DMS153 treated with DMSO at 0.1 percent for 48 hours (cell line): ENCODE measurements at regions not wholly inside any gene's neighbourhood (a gene's known extent, or its start where the extent isn't known, plus 50 kb on each side); places are given as distances from the start of the nearest gene placed in this dataset.
"Not testable (repeated sequence)": the region's sequence is repeated elsewhere in the genome, so short reads cannot be mapped to it uniquely, and the experiment has no call there.

Experiments
- DNase-seq: peaks from one replicate; lab custom pipeline; 2025; ENCODE audit not compliant: unreplicated experiment; lab: John Stamatoyannopoulos, UW

DNA sequence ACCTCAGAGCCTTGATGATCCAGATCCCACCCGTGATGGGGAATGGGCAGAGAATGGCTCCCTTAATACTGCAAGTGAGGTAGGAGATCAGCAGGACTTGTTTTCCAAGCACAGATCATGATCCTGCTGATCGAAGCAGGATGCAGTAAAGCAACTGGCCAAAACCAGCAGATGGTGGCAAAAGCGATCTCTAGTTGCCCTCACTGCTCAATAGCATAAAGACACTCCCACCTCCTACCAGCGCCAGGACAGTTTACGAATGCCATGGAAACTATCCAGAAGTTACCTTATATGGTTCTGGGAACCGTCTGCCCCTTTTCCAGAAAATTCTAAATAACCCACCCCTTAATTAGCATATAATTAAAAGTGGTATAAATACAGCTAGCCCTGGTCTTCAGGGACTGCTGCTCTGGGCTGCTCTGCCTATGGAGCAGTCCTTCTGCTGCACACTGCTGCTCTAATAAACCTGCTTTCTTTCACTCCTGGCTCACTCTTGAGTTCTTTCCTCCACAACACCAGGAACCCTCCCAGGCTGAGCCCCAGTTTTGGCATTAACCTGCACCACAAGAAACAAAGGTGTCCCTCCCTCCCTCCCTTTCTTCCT is 415.8 kb downstream of the PREX1 start:
- DNase-seq, result no peak

DNA sequence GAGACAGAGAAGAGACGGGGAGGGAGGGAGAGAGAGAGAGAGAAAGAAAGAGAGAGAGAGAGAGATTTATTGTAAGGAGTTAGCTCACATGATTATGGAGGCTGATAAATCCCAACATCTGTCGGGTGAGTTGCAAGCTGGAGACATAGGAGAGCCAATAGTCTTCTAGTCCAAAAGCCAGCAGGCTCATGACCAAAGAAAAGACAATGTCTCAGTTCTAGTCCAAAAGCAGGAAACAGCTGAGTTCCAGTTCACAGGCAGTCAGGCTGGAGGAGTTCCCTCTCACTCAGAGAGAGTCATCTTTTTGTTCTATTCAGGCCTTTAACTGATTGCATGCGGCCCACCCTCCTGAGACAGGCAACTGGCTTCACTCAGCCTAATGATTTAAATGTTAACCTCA is 416.6 kb downstream of the PREX1 start:
- no peak for DNase-seq

DNA sequence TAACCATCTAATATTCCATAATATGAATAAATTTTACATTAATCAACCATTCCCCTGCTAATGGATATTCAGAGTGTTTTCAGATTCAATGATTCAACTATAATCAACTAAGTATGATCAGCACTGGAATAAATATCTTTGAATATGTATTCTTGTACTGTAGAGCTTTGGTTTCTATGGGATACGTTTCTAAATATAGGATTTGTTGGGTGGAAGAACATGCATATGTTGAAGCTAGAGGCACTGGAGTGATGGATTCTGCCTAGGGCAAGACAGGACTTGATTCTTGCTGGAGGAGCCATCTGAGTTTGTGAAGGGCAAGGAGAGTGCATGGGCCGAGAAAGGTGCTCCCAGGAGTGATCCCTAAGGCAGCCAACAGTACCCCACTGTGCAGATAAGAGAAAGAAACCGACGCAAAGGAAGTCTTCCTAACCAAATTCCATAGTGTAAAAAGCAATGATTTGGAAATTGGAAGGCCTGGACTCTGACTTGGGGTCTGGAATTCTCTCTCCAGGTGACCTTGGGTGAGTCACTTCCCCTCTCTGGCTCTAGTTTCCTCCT is 418.7 kb downstream of the PREX1 start:
- DNase-seq, result no peak

DNA sequence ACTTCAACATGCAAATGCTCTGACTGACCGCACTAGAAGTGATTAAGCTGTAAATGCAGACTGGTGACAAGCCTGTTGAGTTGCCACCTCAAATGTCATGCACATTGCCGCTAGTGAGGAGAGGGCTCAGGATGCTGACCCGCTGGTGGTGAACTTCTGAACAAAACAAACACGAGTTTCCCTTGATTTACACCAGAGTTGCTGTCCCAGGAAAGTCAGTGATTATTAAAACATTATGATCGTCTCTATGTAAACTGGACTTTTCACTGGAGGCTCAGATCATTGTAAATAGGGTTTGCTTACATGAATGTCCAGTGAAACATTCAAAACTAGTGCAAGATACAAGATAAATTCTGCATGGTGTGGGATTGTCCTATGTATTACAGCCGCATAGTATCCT is 420.1 kb downstream of the PREX1 start:
- DNase-seq, result no peak

DNA sequence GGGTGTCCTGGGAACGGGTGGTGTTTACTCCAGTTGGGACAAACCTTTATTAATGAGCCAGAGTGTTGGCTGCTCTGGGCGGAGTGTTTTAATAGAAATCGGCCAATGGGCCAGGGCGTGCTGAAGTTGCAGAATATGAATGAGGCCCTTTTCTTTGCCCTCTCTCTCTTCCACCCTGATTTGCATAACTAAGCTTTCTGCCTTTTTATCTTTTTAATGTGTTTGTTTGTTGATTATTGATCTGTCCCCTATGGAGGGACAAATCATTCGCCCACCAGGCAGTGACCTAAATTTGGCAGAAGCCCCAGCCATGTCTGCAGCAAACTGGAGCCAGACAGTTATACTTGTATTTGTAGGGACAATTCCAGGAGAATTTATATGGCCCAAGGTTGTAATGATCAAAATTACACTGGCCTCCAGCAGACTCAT is 420.9 kb downstream of the PREX1 start:
- DNase-seq, result no peak

DNA sequence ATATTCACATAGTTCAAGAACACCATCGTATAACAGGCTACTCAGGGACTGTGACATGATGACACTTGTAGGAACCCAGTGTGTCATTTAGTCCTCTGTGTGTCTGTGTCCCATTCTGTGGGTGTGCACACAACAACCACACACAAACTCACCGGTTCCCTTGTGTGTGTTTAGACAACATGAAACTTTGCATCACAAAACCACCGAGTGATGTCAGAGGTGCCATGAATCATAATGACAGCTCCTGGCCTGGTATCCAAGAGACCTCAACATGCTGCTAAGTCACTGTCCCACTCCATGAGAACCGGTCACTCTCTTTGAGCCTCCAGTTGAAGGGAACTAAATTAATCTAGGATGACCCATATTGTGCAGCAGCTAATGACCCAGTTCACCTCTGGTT is 421.3 kb downstream of the PREX1 start:
- no peak for DNase-seq

DNA sequence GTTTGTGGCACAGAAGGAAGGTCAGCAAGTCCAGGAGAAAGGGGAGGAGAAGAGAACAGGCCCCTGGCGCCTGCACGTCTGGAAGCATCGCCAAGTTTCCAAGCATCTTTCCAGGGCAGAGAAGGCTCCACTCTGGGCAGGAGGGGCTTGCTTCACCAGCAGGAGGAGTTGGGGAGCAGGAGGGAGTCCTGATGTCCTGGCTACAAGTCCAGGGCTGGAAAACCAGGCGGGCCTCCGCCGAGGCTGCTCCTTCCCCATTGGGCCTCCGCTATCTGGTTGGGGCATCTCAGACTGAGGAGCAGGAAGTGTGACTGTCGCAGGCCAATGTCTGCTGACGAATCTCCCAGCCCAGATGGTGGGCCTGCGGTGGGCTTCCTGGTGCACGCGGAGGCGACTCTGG is 421.9 kb downstream of the PREX1 start:
- no peak for DNase-seq

DNA sequence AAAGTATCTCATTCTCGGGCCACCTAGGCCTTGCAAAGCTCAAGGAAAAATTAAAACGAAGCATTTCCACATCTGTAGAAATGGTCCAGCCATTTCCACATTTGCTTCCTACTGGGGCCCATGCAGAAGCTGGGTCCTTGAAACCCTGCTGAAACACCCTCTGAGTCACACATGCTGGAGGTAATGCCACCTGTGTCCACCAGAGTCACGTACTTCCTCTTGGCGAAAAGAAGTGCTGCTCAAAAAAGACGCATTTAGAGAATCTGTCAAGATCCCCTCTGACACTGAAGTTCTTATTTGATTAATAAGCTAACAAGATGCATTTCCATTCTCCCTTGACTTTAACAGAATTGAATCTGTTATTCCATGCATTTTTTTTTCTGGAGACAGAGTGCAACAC is 423.2 kb downstream of the PREX1 start:
- no peak for DNase-seq

DNA sequence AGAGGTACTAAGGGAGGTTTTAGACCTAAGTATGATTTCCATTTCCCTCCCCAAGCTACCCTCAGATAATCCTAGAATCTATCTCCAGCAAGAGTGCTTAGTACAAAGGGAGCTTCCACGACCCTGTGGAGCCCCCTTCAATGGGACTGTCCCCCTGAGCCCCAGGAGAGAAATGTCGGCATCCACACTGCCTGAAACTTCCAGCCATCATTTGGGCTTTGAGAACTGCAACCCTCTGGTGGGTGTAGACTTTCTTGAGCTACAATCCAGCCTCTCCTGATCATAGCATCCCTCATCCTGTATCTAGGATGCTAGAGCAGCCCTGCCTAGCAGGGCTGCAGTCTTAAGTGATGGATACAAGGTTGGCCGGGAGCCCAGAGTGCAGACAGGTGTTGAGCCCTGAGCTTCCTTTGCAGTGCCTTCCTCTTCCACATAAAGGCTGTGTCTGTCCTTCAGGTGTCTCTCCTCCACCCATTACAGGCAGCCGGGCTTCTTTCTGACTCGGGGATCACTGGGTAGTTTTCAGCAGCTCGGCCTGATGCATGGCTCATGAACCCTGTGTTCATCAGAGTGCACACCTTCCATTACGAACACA is 424.5 kb downstream of the PREX1 start:
- DNase-seq, result peak; percentile 50

DNA sequence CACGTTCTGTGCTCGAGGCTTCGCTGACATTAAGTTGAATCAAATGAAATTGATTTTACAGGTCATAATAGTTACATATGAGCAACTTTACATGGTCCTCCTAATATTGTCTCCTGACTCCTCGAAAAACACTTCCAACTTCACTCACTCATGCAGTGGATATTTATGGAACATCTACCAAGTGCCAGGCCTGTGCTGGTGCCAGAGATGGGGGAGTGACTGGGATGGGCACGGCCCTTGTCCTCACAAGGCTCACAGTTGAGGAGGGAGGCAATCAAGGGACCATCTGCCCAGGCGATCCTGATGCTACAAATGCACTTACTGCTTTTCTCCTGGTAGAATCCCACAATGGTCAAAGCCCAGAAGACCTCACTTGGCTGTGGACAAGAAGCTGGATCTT is 426.4 kb downstream of the PREX1 start:
- no peak for DNase-seq

DNA sequence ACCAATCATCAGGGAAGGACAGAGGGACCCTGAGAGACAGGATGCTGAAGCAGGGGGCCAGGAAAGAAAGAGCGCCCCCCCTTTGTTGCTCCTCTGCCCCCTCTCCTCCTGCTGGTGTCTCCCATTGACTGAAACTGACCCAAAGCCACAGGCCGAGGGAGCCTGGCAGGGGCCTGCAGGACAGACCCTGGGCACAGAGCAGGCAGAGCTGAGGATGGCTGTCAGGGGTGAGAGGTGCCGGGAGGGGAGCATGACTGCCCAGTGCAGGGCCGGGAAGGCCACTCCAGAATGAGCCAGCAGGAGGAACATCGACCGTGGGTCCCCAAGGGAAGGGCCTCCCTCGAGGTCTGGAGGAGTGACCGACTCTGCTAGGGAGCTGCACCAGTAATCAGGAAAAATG is 427.8 kb downstream of the PREX1 start:
- no peak for DNase-seq

DNA sequence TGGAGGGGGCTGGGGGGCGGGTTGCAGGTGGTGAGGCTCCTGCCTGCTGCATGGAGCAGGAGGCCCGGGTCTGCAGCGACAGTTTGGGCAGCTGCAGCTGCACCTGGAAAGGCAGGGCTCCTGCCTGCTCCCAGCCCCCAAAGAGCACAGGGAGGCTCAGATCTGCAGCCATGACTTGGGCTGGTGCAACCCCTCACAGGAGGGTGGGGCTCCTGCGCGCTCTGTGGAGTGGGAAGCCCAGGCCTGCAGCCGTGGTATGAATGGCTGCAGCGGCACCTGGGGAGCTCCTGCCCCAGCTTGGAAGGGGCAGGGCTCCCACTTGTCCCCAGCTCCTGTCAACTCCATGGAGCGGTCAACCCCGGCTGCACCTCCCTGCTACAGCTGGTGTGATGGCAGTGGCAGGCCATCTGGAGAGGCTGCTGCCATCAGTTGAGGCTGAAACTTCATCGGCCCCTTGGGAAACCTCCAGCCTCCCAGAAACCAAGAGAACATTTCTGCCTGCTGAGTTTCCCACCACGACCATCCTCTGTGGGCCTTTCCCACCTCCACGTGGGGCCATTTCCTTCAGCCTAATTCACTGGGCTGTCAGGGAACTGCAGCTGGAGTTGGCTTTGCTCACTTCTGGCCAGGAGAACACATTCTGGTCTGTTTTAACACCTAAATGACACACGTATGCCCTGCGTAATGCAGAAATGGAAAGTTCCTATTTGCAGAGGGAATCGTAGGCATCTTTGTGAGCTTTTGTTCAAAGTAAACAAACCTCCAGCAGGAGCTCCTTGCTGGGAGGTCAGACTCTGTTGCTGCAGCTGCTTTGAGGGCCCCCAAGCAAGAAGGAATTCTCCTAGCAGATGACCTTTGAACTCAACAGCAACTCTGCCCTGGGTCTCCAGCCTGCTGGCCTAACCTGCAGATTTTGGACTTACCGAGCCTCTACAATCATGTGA is 429.0 kb downstream of the PREX1 start:
- DNase-seq, result no peak

DNA sequence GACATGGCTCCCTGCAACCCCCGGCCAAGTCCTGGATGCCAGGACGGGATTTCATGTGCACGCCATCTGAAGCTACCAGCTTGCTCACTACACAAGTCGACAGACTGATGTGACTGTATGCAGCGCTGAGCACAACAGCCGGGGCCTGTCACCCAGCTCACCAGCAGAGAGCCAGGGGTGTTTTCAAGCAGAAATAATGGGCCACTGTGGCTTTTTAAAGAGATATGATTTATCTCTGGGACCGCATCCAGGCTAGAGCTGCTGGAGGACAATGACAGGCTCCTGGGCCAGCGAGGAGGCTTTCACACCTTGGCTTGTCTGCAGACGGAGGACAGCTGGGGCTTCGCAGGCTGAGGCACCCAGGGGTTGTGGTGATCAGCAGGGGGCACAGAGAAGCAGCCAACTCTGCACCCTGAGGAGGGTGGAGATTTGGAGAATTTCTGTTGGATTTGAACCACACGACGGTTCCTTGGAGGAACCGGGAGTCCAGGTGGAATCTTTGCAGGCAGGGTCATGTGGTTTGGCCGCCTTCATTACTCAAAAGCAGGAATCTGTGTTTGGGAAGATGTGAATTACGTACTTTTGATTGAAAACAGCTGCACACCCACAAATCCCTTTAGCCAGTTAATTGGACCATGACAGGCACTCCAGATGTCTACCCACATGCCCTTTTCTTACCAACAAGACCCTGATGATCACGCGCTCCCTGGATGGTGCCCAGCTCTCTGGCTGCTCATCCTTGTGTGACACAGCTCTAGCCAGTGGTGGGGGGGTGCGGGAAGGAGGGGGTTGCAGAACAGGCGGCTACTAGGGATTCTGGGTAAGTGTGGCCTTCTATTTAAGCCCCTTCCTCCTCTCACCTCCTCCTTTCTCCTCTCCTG is 430.6 kb downstream of the PREX1 start:
- DNase-seq, result not testable (repeated sequence)

DNA sequence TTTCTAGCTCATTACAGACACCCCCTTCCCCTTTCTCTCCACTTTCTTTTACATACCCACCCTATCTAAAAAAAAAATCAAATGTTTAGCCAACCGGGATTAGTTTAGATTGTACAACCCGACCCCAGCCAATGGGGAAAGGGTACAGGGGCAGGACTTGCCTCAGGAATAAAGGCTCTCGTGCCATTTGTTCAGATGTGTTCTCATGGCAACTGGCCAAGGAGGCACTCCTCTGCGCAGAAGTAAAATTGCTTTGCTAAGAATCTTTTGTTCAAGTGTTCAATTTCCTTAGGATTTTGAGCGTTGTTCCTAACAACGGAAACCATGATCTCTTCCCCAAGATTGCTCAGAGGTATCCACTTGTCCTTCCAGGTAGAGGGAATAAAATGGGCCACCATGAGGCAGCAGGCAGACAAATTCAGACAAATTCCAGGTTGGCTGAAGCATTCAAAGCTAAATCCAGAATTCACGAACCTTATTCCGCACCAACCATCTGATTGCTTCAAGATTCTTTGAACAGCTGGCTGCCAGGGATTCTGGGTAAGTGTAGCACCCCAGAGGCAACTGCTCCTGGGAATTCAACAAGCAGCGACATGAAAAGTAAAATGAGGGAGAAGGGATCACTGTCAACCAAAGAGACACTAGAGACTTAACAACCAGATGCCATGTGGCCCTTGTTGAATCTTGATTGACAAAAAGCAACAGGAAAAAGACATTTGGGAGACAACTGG is 431.8 kb downstream of the PREX1 start:
- no peak for DNase-seq

DNA sequence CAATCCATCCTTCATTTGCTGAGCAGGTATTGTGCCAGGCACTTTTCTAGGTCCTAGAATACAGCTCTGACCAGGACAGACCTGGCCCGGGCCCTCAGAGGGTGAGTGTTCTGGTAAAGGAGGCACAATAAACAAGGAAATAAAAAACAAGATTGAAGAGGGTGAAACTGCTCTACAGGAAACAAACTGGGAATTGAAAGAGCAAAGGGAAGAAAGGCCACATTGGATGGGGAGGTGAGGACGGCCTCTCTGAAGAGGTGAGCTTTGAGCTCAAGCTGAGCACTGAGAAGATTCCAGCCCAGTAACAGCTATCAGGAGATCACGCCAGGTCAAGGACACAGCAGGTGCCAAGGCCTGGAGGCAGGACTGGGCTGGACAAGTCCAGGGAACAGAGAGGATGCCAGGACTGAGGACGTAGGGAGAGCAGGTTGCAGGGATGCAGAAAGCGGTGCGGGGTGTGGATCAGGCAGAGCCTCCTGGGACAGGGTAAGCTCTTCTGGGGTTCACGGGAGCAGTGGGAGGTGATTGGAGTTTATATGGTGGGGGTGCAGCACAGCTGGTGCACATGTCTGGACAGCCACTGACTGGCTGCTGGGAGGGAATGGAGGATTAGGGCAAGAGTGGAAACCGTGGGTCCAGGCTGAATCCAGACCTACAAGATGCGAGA is 433.3 kb downstream of the PREX1 start:
- DNase-seq, result no peak

DNA sequence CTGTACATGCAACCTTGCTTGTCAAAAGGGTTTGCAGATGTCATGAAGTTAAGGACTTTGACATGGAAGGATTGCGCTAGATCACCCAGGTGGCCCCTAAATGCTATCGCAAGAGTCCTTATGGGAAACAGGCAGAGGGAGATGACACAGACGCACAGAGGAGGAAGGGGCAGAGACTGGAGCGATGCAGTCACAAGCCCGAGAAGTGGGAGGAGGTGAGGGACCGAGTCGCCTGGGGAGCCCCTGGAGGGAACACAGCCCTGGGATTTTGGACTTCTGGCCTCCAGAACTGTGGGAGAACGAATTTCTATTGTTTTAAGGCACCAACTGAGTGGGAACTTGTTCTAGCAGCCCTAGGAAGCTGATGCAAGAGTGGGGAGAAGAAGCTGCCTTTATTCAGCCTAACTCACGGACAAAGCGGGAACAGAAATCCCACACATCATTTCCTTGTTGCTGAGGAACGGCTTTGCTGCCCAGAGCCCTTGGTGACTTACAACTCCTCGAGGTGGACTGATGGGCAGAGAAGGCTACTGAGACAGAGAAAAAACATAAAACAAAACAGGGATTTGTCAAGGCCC is 434.0 kb downstream of the PREX1 start:
- DNase-seq, result no peak

DNA sequence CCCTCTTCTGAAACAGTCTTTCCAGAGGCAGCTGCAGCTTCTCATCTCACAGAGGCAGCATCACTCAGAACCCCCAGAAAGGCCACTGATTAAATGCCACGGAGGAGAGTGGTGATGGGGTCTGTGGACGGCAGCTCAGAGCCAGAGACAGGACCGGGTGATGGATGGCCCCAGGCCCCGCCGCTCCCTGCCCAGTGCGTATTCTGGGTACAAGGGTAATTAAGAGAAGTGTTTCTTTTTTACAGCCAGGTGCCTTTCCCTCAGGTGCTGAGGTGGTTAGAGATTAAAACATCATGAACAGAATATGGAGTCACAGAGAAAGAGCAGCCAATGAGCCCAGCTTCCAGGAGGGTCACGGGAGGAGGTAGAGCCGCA is 434.5 kb downstream of the PREX1 start:
- DNase-seq, result no peak

DNA sequence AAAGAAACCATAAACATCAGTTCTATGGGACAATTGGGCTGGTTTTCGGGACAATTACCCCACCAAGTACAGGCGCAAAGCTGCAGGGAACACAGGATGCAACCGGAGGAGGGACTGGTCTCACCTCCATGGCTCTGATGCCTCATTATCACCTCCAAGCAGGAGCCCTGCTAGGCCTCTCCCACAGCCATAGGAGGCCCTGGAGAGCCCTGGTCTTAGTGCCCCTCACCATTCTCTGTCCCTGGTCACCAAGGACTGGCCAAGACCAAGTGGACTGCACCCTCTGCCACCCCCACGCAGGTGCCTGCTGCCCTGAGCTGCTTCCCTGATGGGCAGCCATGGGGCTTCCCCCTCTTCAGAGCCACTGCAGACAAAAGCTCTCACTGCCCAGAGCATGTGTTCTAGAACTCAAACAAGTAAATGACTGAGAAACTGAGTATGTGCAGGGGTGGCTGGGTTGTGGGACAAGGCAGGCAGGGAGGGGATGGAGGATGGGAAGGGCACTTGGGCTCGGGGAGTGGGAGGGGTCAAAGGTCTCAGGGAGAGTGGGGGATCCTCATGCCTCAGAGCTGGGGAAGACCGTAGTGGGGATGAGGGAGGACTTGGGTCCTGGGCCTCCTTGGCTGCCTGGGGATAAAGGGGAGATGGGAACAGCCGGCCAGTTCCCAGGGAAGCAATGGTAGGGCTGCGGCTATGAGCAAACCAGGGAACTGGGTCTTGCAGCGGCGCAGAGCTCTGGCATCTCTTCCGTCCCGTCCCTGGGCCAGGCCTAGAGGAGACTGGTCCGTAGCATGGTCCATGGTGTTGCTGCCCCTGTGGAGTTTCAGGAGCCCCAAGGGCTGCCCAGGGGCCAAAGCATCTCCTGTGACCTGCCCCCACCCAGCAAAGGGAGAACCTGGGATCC is 435.1 kb downstream of the PREX1 start:
- no peak for DNase-seq
